NCI-H345 treated with DMSO at 0.1 percent for 48 hours (cell line): ENCODE measurements at regions not wholly inside any gene's neighbourhood (a gene's known extent, or its start where the extent isn't known, plus 50 kb on each side); places are given as distances from the start of the nearest gene placed in this dataset.
"Not testable (repeated sequence)": the region's sequence is repeated elsewhere in the genome, so short reads cannot be mapped to it uniquely, and the experiment has no call there.

Experiments used
- DNase-seq: peaks from one replicate; lab custom pipeline; 2025; ENCODE audit not compliant: unreplicated experiment; lab: John Stamatoyannopoulos, UW

DNA sequence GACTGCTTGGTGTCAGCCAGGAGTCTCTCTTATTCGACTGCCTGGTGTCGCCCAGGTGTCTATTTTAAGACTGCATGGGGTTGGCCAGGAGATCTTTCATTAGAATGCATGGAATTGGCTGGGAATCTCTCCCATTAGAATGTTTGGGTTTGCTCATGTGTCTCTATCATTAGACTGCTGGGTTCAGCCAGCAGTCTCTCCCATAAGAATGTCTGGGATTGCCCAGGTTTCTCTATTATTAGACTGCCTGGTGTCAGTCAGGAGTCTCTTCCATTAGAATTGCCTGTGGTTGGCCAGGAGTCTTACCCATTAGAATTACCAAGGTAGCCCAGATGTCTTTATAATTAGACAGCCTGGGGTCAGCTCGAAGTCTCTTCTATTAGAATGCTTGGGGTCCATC lies 1496.0 kb downstream of the UQCRFS1 start:
- DNase-seq: no peak

DNA sequence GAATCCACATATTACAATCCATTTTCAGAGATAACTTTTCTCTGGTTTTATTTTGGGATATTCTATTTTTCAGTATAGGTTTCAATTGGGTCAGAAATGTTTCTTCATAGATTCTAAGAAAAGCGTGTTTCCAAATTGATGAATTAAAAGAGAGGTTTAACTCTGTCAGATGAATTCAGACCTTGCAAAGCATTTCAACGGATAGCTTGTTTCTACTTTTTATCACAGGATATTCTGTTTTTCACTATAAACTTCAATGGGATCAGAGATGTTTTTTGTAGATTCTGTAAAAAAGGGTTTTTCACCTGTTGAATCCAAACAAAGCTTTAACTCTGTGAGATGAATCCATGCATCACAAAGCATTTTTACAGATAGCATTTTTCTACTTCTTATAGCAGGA lies 1498.1 kb downstream of the UQCRFS1 start:
- DNase-seq: no peak

DNA sequence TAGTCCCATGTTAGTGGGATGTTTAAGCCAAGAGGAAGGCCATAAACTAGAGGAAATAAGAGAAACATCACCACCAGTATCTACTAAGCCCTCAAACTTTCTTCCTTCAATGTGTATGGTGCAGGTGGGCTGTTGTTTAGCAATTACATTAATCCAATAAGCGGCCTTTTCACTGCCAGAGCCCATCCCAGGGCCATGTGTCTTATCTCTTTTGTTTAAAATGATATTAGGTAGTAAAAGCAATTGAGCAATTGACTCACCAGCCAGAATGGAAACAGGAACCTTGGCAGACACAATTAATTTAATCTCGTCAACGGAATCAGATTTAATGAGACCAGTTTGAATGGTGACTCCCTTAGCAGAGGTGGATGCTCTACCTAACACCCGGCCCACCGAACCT lies 1503.5 kb downstream of the UQCRFS1 start:
- DNase-seq: no peak

DNA sequence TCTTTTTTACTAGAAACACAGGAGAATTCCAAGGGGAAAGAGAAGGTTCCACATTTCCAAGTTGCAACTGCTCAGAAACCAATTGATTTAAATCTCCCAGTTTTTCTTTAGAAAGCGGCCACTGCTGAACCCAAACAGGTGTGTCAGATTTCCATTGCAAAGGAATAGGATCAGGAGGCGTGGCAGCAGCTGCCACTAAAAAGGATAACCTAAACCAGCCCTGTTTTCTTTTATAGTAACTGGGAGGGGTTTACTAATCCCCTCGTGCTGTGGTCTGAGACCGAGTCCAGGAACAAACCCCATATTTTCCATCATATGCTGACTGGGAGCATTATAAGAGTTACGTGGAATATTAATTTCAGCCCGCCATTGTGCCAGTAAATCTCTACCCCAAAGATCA lies 1504.0 kb downstream of the UQCRFS1 start:
- not testable (repeated sequence) for DNase-seq

DNA sequence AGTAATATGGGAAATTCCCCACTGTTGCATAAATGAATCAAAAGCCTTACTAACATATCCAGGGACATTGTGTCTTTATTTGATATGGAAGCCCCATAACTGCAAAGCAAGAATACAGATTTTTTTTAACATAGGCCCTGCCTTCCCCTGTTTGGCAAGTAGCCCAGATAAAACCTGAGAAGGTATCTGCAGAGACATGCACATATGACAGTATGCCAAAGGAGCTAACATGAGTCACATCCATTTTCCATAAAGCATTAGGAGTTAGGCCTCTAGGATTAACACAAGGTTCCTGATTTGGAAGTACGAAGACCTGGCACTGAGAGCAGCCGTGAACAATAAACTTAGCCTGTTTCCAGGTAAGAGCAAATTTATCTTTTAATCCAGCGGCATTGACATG lies 1505.9 kb downstream of the UQCRFS1 start:
- not testable (repeated sequence) for DNase-seq

DNA sequence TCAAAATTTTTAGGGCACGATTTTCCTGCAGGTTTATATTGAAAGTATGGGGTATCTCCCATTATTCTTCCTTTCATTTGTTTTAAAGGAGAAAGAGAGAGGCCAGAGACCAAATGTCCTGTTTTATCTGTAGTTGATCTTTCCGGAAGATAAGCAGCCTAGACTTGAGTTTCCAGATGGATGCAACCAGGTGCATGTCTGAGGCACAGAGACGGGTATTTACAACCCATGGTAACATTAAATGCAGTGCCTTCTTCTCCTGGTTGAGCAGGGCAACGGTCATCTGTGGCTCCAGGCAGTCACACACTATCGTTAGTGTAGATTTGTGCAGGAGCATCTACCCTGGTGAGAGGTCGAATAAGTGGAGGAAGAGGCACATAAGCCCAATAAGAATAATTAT lies 1507.1 kb downstream of the UQCRFS1 start:
- DNase-seq: no peak

DNA sequence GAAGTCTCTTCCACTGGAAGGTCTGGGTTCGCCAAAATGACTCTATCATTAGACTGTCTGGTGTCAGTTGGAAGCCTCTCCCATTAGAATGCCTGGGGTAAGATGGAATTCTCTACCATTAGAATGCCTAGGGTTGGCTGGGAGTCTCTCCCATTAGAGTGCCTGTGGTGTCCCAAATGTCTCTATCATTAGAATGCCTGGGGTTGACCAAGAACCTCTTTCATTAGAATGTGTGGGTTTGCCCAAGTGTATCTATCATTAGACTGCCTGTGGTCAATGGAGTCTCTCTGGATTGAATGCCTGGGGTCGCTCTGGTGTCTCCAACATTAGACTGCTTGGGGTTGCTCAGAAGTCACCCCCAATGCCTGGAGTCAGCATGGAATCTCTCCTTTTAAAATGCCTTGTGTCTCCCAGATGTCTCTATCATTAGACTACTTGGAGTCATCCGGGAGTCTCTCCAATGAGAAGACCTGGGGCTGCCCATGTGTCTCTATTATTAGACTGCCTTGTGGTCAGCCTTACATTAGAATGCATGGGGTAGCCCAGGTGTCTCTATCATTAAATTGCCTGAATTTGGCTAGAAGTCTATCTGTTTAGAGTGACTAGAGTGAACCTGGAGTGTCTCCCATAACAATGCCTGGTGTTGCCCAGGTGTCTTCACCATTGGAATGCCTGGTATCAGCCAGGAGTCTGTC lies 1518.4 kb downstream of the UQCRFS1 start:
- no peak for DNase-seq

DNA sequence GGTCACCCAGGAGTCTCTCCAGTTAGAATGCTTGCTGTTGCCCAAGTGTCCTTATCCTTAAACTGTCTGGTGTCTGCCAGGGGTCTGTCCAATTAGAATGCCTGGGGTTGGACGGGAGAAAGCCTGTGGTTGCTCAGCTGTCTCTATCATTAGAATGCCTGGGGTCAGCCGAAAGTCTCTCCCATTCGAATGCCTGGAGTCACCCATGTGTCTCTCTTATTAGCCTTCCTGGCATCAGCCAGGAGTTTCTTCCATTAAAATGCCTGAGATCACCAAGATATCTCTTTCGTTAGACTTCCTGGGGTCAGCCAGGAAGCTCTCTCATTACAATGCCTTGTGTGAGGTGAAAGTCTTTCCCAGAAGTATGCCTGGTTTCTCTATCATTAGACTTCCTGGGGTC lies 1521.0 kb downstream of the UQCRFS1 start:
- no peak for DNase-seq

DNA sequence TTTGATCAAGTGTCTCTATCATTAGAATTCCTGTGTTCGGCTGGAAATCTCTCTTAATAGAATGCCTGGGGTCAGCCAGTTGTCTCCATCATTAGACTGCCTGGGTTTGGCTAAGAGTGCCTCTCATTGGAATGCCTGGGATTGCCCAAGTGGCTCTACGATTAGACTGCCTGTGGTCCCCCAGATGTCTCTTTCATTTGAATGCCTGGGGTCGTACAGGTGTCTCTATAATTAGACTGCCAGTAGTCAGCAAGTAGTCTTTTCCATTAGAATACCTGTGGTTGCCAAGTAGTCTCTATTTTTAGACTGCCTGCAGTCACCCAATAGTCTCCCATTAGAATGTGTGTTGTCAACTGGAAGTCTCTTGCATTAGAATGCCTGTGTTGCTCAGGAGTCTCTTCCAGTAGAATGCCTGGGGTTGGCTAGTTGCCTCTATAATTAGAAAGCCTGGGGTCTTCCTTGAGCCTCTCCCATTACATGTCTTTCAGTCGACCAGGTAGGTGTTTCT lies 1523.2 kb downstream of the UQCRFS1 start:
- DNase-seq: no peak

DNA sequence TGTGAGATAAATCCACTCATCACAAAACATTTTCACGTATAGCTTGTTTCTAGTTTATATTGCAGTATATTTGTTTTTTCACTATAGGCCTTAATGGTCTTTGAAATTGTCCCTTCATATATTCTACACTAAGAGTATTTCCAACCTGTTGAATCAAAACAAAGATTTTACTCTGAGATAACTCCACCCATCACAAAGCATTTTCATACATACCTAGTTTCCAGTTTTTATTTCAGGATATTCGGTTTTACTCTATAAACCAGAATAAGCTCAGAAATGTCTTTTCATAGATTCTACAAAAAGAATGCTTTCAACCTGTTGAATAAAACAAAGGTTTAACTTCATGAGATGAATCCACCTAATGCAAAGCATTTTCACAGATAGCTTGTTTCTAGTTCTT lies 1528.7 kb downstream of the UQCRFS1 start:
- no peak for DNase-seq

DNA sequence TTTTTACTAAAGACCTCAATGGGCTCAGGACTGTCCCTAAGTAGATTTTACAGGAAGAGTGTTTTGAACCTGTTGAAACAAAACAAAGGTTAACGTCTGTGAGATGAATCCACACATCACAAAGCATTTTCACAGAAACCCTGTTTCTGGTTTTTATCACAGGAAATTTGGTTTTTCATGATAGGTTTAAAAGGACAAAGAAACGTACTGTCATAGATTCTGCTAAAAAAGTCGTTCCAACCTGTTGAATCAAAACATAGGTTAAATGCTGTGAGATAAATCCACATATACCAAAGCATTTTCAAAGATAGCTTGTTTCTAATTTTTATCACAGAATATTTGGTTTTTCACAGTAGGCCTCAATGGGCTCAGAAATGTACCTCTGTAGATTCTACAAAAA lies 1531.0 kb downstream of the UQCRFS1 start:
- DNase-seq: no peak

DNA sequence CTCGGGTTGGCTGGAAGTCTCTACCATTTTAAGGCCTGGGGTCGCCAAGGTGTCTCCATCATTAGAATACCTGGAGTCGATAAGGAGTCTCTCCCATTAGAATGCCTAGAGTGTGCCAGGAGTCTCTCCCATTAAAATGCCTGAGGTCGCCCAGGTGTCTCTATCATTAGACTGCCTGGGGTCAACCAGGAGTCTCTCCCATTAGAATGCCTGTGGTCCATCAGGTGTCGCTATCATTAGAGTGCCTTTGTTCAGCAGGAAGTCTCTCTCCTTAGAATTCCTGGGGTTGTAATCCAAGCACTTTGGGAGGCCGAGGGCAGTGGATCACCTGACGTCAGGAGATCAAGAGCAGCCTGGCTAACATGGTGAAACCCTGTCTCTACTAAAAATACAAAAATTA lies 1533.0 kb downstream of the UQCRFS1 start:
- no peak for DNase-seq

DNA sequence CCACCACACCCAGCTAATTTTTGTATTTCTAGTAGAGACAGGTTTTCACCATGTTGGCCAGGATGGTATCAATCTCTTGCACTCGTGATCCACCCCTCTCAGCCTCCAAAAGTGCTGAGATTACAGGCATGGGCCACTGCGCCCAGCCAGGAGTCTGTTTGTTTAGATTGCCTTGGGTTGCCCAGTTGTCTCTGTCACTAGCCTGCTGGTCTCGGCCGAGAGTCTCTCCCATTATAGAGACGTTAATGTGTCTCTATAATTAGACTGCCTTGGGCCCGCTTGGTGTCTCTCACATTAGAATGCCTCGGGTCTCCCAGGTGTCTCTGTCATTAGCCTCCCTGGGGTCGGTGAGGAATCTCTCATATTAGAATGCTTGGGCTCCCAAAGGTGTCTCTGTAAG lies 1533.6 kb downstream of the UQCRFS1 start:
- DNase-seq: no peak

DNA sequence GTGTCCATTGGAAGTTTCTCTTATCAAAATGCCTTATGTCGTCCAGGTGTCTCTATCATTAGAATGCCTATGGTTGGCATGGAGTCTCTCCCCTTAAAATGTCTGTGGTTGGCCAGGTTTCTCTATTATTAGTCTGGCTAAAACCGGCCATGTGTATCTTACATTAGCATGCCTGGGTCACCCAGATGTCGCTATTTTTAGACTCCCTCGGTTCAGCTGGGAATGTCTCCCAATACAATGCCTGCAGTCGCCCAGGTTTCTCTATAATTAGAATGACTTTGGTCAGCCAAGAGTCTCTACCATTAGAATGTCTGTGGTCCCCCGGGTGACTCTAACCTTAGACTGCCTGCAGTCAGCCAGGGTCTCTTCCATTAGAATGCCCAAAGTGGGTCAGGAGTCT lies 1536.1 kb downstream of the UQCRFS1 start:
- DNase-seq: no peak

DNA sequence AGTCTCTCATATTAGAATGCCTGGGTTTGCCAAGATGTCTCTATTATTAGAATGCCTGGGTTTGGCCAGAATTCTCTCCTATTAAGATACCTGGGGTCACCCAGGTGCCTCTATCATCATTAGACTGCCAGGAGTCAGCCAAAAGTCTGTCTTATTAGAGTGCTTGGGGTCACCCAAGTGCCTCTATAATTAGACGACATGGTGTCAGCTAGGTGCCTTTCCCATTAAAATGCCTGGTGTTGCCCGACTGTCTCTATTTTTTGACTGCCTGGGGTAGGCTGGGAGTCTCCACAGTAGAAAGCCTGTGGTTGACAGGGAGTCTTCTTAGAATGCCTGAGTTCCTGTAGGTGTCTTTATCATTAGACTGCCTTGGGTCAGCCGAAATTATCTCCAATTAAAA lies 1536.6 kb downstream of the UQCRFS1 start:
- DNase-seq: no peak

DNA sequence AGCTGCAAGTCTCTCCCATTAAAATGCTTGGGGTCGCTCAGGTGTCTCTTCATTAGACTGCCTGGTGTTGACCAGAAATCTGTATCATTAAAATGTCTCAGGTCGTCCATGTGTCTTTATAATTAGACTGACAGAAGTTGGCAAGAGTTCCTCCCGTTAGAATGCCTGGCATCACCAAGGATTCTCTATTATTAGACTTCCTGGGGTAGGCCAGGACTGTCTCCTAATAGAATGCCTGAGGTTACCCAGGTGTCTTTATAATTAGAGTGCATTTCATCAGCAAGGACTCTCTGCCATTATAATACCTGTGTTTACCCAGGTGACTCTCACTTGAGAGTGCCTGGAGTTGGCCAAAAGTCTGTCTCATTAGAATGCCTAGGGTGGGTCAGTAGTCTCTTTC lies 1537.2 kb downstream of the UQCRFS1 start:
- no peak for DNase-seq

DNA sequence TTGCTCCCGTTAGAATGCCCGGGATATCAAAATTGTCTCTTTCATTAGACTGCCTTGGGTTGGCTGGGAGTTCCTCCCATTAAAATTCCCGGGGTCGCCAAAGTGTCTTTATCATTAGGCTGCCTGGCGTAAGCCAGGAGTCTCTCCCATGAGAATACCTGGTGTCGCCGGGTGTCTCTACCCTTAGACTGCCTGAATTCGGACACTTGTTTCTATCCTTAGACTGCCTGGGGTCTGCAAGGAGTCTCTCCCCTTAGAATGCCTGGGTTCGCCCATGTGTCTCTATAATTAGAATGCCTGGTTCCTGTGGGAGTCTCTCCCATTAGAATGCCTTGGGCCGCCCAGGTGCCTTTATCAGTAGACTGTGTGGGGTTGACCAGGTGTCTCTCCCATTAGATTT lies 1538.2 kb downstream of the UQCRFS1 start:
- no peak for DNase-seq

DNA sequence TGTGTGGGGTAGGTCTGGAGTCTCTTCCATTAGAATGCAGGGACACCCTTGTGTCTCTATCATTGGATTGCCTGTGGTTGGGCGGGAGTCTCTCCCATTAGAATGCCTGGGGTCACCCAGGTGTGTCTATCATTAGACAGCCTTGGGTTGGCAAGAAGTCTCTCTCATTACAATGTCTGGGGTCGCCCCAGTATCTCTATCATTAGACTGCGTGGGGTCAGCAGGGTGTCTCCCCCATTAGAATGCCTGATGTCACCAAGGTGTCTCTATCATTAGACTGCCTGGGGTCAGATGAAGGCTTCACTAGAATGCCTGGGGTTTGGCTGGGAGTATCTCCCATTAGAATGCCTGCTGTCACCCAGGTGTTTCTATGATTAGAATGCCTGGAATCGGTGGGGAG lies 1539.0 kb downstream of the UQCRFS1 start:
- DNase-seq: no peak

DNA sequence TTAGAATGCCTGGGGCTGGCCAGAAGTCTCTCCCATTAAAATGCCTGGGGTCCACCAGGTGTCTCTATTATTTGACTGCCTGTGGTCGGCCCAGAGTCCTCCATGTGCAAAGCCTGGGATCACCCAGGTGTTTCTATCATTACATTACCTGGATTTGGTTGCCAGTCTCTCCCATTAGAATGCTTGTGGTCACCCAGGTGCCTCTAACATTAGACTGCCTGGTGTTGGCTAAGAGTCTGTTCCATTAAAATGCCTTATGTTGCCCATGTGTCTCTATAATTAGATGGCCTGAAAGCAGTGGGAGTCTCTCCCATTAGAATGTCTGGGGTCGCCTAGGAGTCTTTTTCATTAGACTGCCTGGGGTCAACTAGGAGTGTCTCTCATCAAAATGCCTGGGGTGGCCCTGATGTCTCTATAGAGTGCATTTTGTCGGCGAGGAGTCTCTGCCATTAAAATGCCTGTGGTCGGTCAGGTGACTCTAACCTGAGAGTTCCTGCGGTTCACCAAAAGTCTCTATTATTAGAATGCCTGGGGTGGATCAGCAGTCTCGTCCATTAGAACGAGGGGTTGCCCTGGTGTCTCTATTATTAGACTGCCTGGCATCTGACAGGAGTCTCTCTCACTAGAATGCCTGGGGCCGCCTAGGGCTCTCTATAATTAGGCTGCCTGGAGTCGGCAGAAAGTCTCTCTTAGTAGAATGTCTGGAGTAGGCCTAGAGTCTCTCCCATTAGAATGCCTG lies 1540.5 kb downstream of the UQCRFS1 start:
- no peak for DNase-seq

DNA sequence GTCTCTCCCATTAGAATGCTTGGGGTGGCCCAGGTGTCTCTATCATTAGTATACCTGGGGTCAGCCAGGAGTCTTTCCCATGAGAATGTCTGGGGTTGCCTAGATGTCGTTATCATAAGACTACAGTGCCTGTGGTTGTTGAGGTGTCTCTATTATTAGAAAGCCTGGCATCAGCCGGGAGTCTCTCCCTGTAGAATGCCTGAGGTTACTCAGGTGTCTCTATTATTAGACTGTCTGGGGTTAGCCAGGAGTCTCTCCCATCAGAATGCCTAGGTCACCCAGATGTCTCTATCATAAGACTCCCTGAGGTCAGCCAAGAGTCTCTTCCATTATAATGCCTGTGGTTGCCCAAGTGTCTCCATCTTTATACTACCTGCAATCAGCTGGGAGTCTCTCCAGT lies 1541.1 kb downstream of the UQCRFS1 start:
- no peak for DNase-seq

DNA sequence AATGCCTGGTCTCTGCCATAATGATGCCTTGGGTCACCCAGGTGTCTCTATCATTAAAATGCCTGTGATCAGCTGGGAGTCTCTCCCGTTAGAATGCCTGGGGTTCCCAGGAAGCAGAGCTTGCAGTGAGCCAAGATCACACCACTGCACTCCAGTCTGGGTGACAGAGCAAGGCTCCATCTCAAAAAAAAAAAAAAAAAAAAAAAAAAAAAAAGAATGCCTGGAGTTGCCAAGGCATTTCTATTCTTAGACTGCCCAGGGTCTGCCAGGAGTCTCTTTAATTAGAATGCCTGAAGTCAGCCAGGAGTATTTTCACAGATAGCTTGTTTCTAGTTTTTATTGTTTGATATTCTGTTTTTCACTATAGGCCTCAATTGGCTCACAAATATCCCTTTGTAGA lies 1552.5 kb downstream of the UQCRFS1 start:
- no peak for DNase-seq

DNA sequence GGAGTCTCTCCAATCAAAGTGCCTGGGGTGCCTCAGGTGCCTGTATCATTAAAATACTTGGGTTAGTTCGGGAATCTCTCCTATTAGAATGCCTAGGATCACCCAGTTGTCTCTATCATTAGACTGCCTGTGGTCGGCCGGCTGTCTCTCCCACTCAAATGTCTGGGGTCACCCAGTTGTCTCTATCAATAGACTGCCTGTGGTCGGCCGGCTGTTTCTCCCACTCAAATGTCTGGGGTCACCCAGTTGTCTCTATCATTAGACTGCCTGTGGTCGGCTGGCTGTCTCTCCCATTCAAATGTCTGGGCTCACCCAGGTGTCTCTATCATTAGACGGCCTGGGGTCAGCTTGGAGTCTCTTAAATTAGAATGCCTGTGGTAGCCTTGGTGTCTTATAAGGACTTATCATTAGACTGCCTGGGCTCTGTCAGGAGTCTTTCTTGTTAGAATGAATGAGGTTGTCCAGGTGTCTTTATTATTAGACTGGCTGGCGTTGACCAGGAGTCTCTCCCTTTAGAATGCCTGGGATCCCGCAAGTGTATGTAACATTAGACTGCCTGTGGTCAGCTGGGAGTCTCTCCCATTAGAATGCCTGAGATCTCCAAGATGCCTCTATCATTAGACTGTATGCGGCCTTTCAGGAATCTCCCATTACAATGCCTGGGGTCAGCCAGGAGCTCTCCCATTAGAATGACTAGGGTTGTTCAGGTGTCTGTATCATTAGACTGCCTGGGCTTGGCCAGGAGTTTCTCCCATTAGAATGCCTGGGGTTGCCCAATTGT lies 1555.5 kb downstream of the UQCRFS1 start:
- no peak for DNase-seq
